Heart right ventricle (tissue), 16 donors: ENCODE measurements at regions not wholly inside any gene's neighbourhood (a gene's known extent, or its start where the extent isn't known, plus 50 kb on each side); places are given as distances from the start of the nearest gene placed in this dataset.

ENCODE experiments used
- ATAC-seq, 8 donors: fragments of 200-7000 bp; cut with Tn5 transposase; one replicate each; pipeline ENCODE4 v1.9.1; 2020; ENCODE audit warnings: mild to moderate bottlenecking in 8 of 8, moderate library complexity in 8 of 8, moderate number of reproducible peaks in 1 of 8
- DNase-seq, 2 donors: peaks; one replicate each; pipeline ENCODE4 v3.0.0-alpha.2; 2020
- H3K27ac ChIP-seq, 10 donors: fragments of 200-600 bp; sonication (generic) in 2 of 10; one replicate each; pipeline versions ENCODE4 v1.5.0 to v1.8.0; 2020 to 2022; ENCODE audit warnings: mild to moderate bottlenecking in 3 of 10
- H3K27me3 ChIP-seq, 7 donors: fragments of 200-600 bp; one replicate each; pipeline ENCODE4 v1.8.0; 2021 to 2022; ENCODE audit warnings: mild to moderate bottlenecking in 2 of 7
- H3K36me3 ChIP-seq, 9 donors: fragments of 200-600 bp; sonication (generic) in 1 of 9; one replicate each; pipeline versions ENCODE4 v1.5.0 to v1.8.0; 2020 to 2022; ENCODE audit warnings: mild to moderate bottlenecking in 2 of 9
- H3K4me1 ChIP-seq, 9 donors: fragments of 200-600 bp; sonication (generic) in 1 of 9; one replicate each; pipeline versions ENCODE4 v1.5.0 to v1.8.0; 2020 to 2022; ENCODE audit warnings: mild to moderate bottlenecking in 4 of 9
- H3K4me3 ChIP-seq, 10 donors: fragments of 200-600 bp; sonication (generic) in 2 of 10; one replicate each; pipeline versions ENCODE4 v1.5.0 to v1.8.0; 2020 to 2022; ENCODE audit warnings: mild to moderate bottlenecking in 7 of 10, moderate library complexity in 2 of 10
- H3K9me3 ChIP-seq, 11 donors: fragments of 200-600 bp in 10 of 11; sonication (generic) in 2 of 11; one replicate each; pipeline versions ENCODE4 v1.5.0 to v1.8.0; 2013 to 2022; ENCODE audit warnings: mild to moderate bottlenecking in 2 of 11, control low read depth in 1 of 11, moderate library complexity in 1 of 11
- WGBS, 2 donors: extraction: QIAGEN DNeasy Blood & Tissue Kit; methylation state at CpG; one replicate each; pipeline ENCODE4 v1.1.7; 2013; ENCODE audit warnings: inconsistent platforms in 1 of 2; 5-methylcytosine and 5-hydroxymethylcytosine counted together
- intact Hi-C, 10 donors: fragments of 100-400 bp; cut with DNase I; formaldehyde crosslinking; loops; one replicate each; pipeline versions ENCODE4 v1.11.1 to v1.14.2; 2022
- TF ChIP-seq, protein P1 (sequence below), 9 donors: fragments of 200-600 bp; sonication (generic) in 2 of 9; IDR thresholded peaks; one replicate each; pipeline versions ENCODE4 v1.5.0 to v1.8.0; 2021 to 2022; ENCODE audit warnings: antibody characterized with exemption in 9 of 9, mild to moderate bottlenecking in 5 of 9, moderate library complexity in 1 of 9
- donor health status: Arrhythmogenic right ventricular cardiomyopathy.
- donor health status: ischemic (EF 13 %, LVEDD 7.1; RV severe dilation, severe dysfunction).
- donor health status: healthy with polysubstance abuse.
- donor health status: DM: no; HTN: yes; CAD: no.
- donor health status: DM: no; HTN: no; CAD: no.
- donor health status: ischemic (EF 25% LVEDD 6.9; RV normal size, moderate dysfunction).
- donor health status: ischemic (EF 25% LVEDD 5.7; RV mildly dilated, moderate dysfunction).
- donor health status: healthy.
- donor health status: DM: yes; HTN: yes; CAD: no.
- donor health status: Ischemic cardiomyopathy.
- donor health status: ischemic (EF 35%, LVEDD 5.7; RV mildly dilated, moderate dysfunction).
- donor health status: nonischemic (EF 11% LVEDD 7.7; RV severe dilation, severe dysfunction).
- donor health status: DM: yes; HTN: yes; CAD: no.
- donor health status: PGD.
- donor health status: ischemic (EF 29% LVEDD 5.4; RV normal size, mild dysfunction).
- donor health status: nonischemic (EF 23%, LVEDD 6.1; RV moderate dilation, normal function).

GRCh38 chr6:145169726-145170224 is 565.5 kb downstream of the EPM2A start:
- no peaks in the 10 kb centered on the region for H3K4me1 ChIP-seq
- no peaks in the 10 kb centered on the region for H3K27me3 ChIP-seq
- TF ChIP-seq, protein P1, sequence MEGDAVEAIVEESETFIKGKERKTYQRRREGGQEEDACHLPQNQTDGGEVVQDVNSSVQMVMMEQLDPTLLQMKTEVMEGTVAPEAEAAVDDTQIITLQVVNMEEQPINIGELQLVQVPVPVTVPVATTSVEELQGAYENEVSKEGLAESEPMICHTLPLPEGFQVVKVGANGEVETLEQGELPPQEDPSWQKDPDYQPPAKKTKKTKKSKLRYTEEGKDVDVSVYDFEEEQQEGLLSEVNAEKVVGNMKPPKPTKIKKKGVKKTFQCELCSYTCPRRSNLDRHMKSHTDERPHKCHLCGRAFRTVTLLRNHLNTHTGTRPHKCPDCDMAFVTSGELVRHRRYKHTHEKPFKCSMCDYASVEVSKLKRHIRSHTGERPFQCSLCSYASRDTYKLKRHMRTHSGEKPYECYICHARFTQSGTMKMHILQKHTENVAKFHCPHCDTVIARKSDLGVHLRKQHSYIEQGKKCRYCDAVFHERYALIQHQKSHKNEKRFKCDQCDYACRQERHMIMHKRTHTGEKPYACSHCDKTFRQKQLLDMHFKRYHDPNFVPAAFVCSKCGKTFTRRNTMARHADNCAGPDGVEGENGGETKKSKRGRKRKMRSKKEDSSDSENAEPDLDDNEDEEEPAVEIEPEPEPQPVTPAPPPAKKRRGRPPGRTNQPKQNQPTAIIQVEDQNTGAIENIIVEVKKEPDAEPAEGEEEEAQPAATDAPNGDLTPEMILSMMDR (IDR thresholded peaks at IDR 0.05), result no peak
- no peak overlapping the region for H3K4me3 ChIP-seq
- 89 to 93% methylated on average over 2 of the region's 2 CpGs for WGBS, 2 donors
- DNase-seq, result no peak
- intact Hi-C loops, result no loop called here
- no peaks in the 10 kb centered on the region for H3K36me3 ChIP-seq
- no peak for ATAC-seq
- no peak overlapping the region for H3K27ac ChIP-seq
- no peaks in the 10 kb centered on the region for H3K9me3 ChIP-seq

DNA sequence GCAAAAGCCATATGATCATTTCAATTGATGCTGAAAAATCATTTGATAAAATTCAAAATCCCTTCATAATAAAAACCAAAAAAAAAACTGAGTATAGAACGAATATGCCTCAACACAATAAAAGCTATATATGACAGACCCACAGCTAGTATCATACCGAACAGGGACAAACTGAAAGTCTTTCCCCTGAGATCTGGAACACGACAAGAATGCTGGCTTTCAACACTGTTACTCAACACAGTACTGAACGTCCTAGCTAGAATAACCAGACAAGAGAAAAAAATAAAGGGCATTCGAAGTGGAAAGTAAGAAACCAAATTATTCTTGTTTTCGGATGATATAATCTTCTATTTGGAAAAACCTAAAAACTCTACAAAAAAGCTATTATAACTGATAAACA is 559.9 kb downstream of the EPM2A start:
- H3K9me3 ChIP-seq, result peaks cover 0 to 32% (median 7%) of the 10 kb centered on the region in 11 donors
- intact Hi-C loops, result no loop called here
- peak in 1 of 8 donors; percentile 85 for ATAC-seq
- H3K27ac ChIP-seq, result no peak overlapping the region
- no peak for DNase-seq
- no peak overlapping the region for H3K4me3 ChIP-seq
- no peaks in the 10 kb centered on the region for H3K27me3 ChIP-seq
- no peaks in the 10 kb centered on the region for H3K36me3 ChIP-seq
- H3K4me1 ChIP-seq, result no peaks in the 10 kb centered on the region
- TF ChIP-seq, protein P1 (IDR thresholded peaks at IDR 0.05), result no peak
- 35 to 36% methylated on average over 6 of the region's 6 CpGs for WGBS, 2 donors

- intact Hi-C loops, result no loop called here
- WGBS, 2 donors, result 84 to 86% methylated on average over 5 of the region's 5 CpGs
These were observed 556.9 kb downstream of the EPM2A start for GRCh38 chr6:145178391-145178790.

GRCh38 chr6:145187491-145188206 is 547.7 kb downstream of the EPM2A start:
- WGBS, 2 donors, result 71 to 72% methylated on average over 2 of the region's 2 CpGs
- intact Hi-C loops, result loop anchor here in 1 of 10 donors (2.0 kb wide), 1 partner anchor 21 kb away; no protein-coding TSS in a partner anchor
- no peaks in the 10 kb centered on the region for H3K36me3 ChIP-seq
- no peaks in the 10 kb centered on the region for H3K4me1 ChIP-seq
- DNase-seq, result no peak
- ATAC-seq, result no peak
- H3K27me3 ChIP-seq, result no peaks in the 10 kb centered on the region
- H3K27ac ChIP-seq, result no peak overlapping the region
- H3K9me3 ChIP-seq, result peaks cover 0 to 14% (median 0%) of the 10 kb centered on the region in 11 donors
- TF ChIP-seq, protein P1 (IDR thresholded peaks at IDR 0.05), result no peak
- no peak overlapping the region for H3K4me3 ChIP-seq

More at GRCh38 chr6:145178391-145178790, 556.9 kb downstream of the EPM2A start:
- Histone ChIP-seq H3K27me3 (no peaks in the 10 kb centered on the region), H3K36me3 (no peaks in the 10 kb centered on the region), H3K4me1 (no peaks in the 10 kb centered on the region), H3K27ac (no peak overlapping the region), H3K9me3 (peaks cover 0 to 32% (median 7%) of the 10 kb centered on the region in 11 donors), H3K4me3 (no peak overlapping the region)
- DNase-seq (no peak), ATAC-seq (no peak)
- TF ChIP-seq, protein P1 (IDR thresholded peaks at IDR 0.05), result no peak
